ENCODE measurements at regions not wholly inside any gene's neighbourhood (a gene's known extent, or its start where the extent isn't known, plus 50 kb on each side); places are given as distances from the start of the nearest gene placed in this dataset.

- Histone ChIP-seq H3K4me3 (no peak overlapping the region), H3K27me3 (ENCODE audit: control insufficient read depth in 2 of 2, insufficient read depth in 2 of 2, low read length in 2 of 2) (peaks cover 2 to 13% of the 10 kb centered on the region in 2 experiments; a peak in 4 of 5 replicates), H4K20me1 (replicated peaks; ENCODE audit: control insufficient read depth, insufficient read depth, low read length) (no peaks in the 10 kb centered on the region), H3K9me3 (replicated peaks; ENCODE audit: control insufficient read depth, insufficient read depth, low read depth, low read length) (no peaks in the 10 kb centered on the region), H3K9me1 (ENCODE audit: control insufficient read depth, insufficient read depth, low read length) (no peaks in the 10 kb centered on the region), H3K27ac (ENCODE audit: extremely low read depth, low read depth, low read length) (no peak overlapping the region), H3K4me1 (replicated peaks in 1 of 2; ENCODE audit: control insufficient read depth in 2 of 2, insufficient read depth in 2 of 2, low read length in 2 of 2) (no peaks in the 10 kb centered on the region), H3K9ac (ENCODE audit: insufficient read depth in 1 of 2, low read depth in 2 of 2, low read length in 2 of 2) (no peak overlapping the region), H3K36me3 (ENCODE audit: control insufficient read depth, insufficient read depth, low read length) (no peaks in the 10 kb centered on the region), H2AFZ (ENCODE audit: low read depth, low read length) (no peak overlapping the region), H3K4me2 (ENCODE audit: insufficient read depth, low read length) (no peak overlapping the region), H3K79me2 (ENCODE audit: control insufficient read depth, insufficient read depth, low read length) (no peaks in the 10 kb centered on the region)
- no peak for TF ChIP-seq SMARCB1 (IDR thresholded peaks at IDR 0.05; ENCODE audit: insufficient read length, low read depth)
- no peak for TF ChIP-seq L3MBTL2 (IDR thresholded peaks at IDR 0.05)
- no peak for TF ChIP-seq CSDE1 (IDR thresholded peaks at IDR 0.05)
- no peak for TF ChIP-seq C11orf30 (IDR thresholded peaks at IDR 0.05; ENCODE audit: low read depth)
- no peak for TF ChIP-seq MAFF (IDR thresholded peaks at IDR 0.05; ENCODE audit: low read length)
- TF ChIP-seq PHB (CRISPR knock-in tag; IDR thresholded peaks at IDR 0.05): no peak
- TF ChIP-seq ELF4 (CRISPR knock-in tag; IDR thresholded peaks at IDR 0.05): no peak
- no peak for TF ChIP-seq YBX1 (IDR thresholded peaks at IDR 0.05)
- no peak for TF ChIP-seq CBX5 (IDR thresholded peaks at IDR 0.05; ENCODE audit: borderline replicate concordance, low read depth)
- no peak for TF ChIP-seq ZBTB8A (IDR thresholded peaks at IDR 0.05; ENCODE audit: partially characterized antibody)
- no peak for TF ChIP-seq DLX4 (CRISPR knock-in tag; IDR thresholded peaks at IDR 0.05)
- TF ChIP-seq ZNF224 (CRISPR knock-in tag; IDR thresholded peaks at IDR 0.05): no peak
- TF ChIP-seq ZBTB7A (IDR thresholded peaks at IDR 0.05; ENCODE audit: borderline replicate concordance, control insufficient read depth, low read depth, low read length): no peak
- TF ChIP-seq ZNF512 (tag; IDR thresholded peaks at IDR 0.05): no peak
- no peak for TF ChIP-seq ZNF165 (CRISPR knock-in tag; IDR thresholded peaks at IDR 0.05; ENCODE audit: borderline replicate concordance)
- no peak for TF ChIP-seq U2AF1 (optimal IDR thresholded peaks at IDR 0.05; ENCODE audit: low read depth, low read length)
- TF ChIP-seq THRAP3 (IDR thresholded peaks at IDR 0.05; ENCODE audit: borderline replicate concordance): no peak
- no peak for TF ChIP-seq SP1 (CRISPR knock-in tag; IDR thresholded peaks at IDR 0.05)
- ChIA-PET POLR2A (interaction anchor here (0.9 to 1.1 kb wide), 2 partner anchors 9 to 203 kb away, joined by 3 to 4 read pairs; no protein-coding TSS in a partner anchor), CTCF (ENCODE audit: low intra/inter-chr PET ratio) (no interaction called here)
- ATAC-seq (no peak), DNase-seq (ENCODE audit: extremely low read depth in 1 of 4, low spot score in 3 of 4) (no peak), FAIRE-seq (no peak)
- intact Hi-C loops (cut with micrococcal nuclease): no loop called here
- 2% methylated on average over 3 of the region's 3 CpGs for WGBS (ENCODE audit: insufficient coverage, low coverage, missing lambda C conversion rate)
- BruUV-seq (replicated peaks): no TSS peak
- in situ Hi-C loops (cut with MboI): no loop called here
These were observed 220.6 kb upstream of the MAP3K1 start for GRCh38 chr5:56594792-56595191.

Measured in K562 (cell line).